Endothelial cell of umbilical vein (primary cell): ENCODE measurements at regions not wholly inside any gene's neighbourhood (a gene's known extent, or its start where the extent isn't known, plus 50 kb on each side); places are given as distances from the start of the nearest gene placed in this dataset.

Experiments
- BruUV-seq: library from RNA; stranded (reverse); fragments of 400-500 nt; replicated peaks from 2 replicates; lab custom pipeline; 2021; lab: Mats Ljungman, UMichigan
- CTCF ChIA-PET: fragments of 300-600, 350-600 bp; sonication (Branson Sonifier 250); formaldehyde crosslinking; loops from one replicate; lab custom pipeline; 2021; ENCODE audit warnings: antibody characterized with exemption, inconsistent platforms; lab: Charles Lee
- POLR2A ChIA-PET: fragments of 300-600, 350-600 bp; sonication (Branson Sonifier 250); formaldehyde crosslinking; loops from one replicate; lab custom pipeline; 2021; ENCODE audit warnings: antibody characterized with exemption, inconsistent platforms; lab: Charles Lee
- DNase-seq: peaks from one replicate; pipeline ENCODE4 v3.0.0-alpha.2; 2011; ENCODE audit warnings: low read depth, low spot score
- FAIRE-seq: peaks from 2 replicates; lab custom pipeline; 2011; peaks lifted over from hg19 to GRCh38; lab: Jason Lieb, UNC
- H2AFZ ChIP-seq: 2 replicates; pipeline ENCODE4 v1.6.0; 2012; ENCODE audit warnings: low read depth, low read length, control low read depth, inconsistent platforms
- H3K27ac ChIP-seq: 2 replicates; pipeline ENCODE4 v1.5.1; 2011; ENCODE audit warnings: low read depth, mild to moderate bottlenecking, control low read depth, low read length, moderate library complexity; ENCODE audit not compliant: insufficient read depth
- H3K27me3 ChIP-seq, 2 experiments: 2 replicates each; pipeline versions ENCODE4 v1.6.0 to v1.6.1; 2011; ENCODE audit warnings: low read length in 2 of 2, mixed read lengths in 1 of 2; ENCODE audit not compliant: control insufficient read depth in 2 of 2, insufficient read depth in 2 of 2
- H3K36me3 ChIP-seq, 2 experiments: 2 replicates in 1 of 2; 3 replicates in 1 of 2; pipeline ENCODE4 v1.5.1; 2011; ENCODE audit warnings: low read length in 2 of 2, mild to moderate bottlenecking in 1 of 2, moderate library complexity in 1 of 2; ENCODE audit not compliant: control insufficient read depth in 2 of 2, insufficient read depth in 2 of 2; ENCODE audit errors: extremely low read depth in 1 of 2
- H3K4me1 ChIP-seq: 3 replicates; pipeline ENCODE4 v1.5.1; 2011; ENCODE audit warnings: mild to moderate bottlenecking, low read length; ENCODE audit not compliant: control insufficient read depth, insufficient read depth; ENCODE audit errors: extremely low read depth
- H3K4me2 ChIP-seq: 2 replicates; pipeline ENCODE4 v1.6.1; 2011; ENCODE audit warnings: low read length, control low read depth, mixed read lengths; ENCODE audit not compliant: insufficient read depth
- H3K4me3 ChIP-seq, 3 experiments: fragments of 200-600 bp in 1 of 3; sonication (generic), shearing (Covaris generic) in 1 of 3; replicated peaks in 1 of 3; 2 replicates each; pipeline ENCODE4 v1.5.1; 2011 to 2016; ENCODE audit warnings: control low read depth in 3 of 3, low read length in 3 of 3, mild to moderate bottlenecking in 2 of 3, inconsistent platforms in 1 of 3, low read depth in 1 of 3, moderate library complexity in 1 of 3; ENCODE audit not compliant: insufficient read depth in 1 of 3
- H3K79me2 ChIP-seq: 2 replicates; pipeline ENCODE4 v1.6.0; 2012; ENCODE audit warnings: low read length, inconsistent platforms; ENCODE audit not compliant: control insufficient read depth, insufficient read depth
- H3K9ac ChIP-seq: replicated peaks from 2 replicates; pipeline ENCODE3; 2011; ENCODE audit warnings: low read length, control low read depth; ENCODE audit not compliant: insufficient read depth; ENCODE audit errors: extremely low read depth
- H3K9me1 ChIP-seq: replicated peaks from 3 replicates; pipeline ENCODE4 v1.6.0; 2011; ENCODE audit warnings: mild to moderate bottlenecking, low read length; ENCODE audit not compliant: control insufficient read depth, insufficient read depth; ENCODE audit errors: extremely low read depth
- H3K9me3 ChIP-seq: replicated peaks from 2 replicates; pipeline ENCODE4 v1.5.1; 2012; ENCODE audit warnings: low read length, inconsistent platforms; ENCODE audit not compliant: control insufficient read depth, insufficient read depth
- H4K20me1 ChIP-seq: replicated peaks from 2 replicates; pipeline ENCODE3; 2011; ENCODE audit warnings: mild to moderate bottlenecking, low read length; ENCODE audit not compliant: control insufficient read depth, insufficient read depth; ENCODE audit errors: extremely low read depth
- EZH2 ChIP-seq: IDR thresholded peaks from 2 replicates; pipeline ENCODE4 v1.6.1; 2012; ENCODE audit warnings: borderline replicate concordance, low read depth, mild to moderate bottlenecking, moderate library complexity, low read length, inconsistent platforms; ENCODE audit not compliant: severe bottlenecking
- FOS ChIP-seq: IDR thresholded peaks from 2 replicates; pipeline ENCODE4 v1.6.1; 2011; ENCODE audit warnings: mild to moderate bottlenecking, low read length, moderate library complexity, borderline replicate concordance; ENCODE audit not compliant: insufficient read depth
- GATA2 ChIP-seq: IDR thresholded peaks from 2 replicates; pipeline ENCODE4 v1.7.0; 2011; ENCODE audit warnings: low read depth, mild to moderate bottlenecking, moderate library complexity, mixed read lengths, low read length; ENCODE audit not compliant: insufficient read length, insufficient read depth
- JUN ChIP-seq: IDR thresholded peaks from 2 replicates; pipeline ENCODE4 v1.6.1; 2011; ENCODE audit warnings: borderline replicate concordance, low read depth; ENCODE audit not compliant: insufficient read length, insufficient read depth
- MYC ChIP-seq: IDR thresholded peaks from one replicate; pipeline ENCODE4 v1.6.1; 2011; ENCODE audit warnings: mild to moderate bottlenecking, low read depth, low read length
- POLR2A ChIP-seq: IDR thresholded peaks from 2 replicates; pipeline ENCODE4 v1.6.1; 2012; ENCODE audit warnings: low read depth, mild to moderate bottlenecking, control low read depth, low read length
- POLR2AphosphoS5 ChIP-seq: IDR thresholded peaks from 2 replicates; pipeline ENCODE4 v1.6.1; 2012; ENCODE audit warnings: low read depth, mild to moderate bottlenecking, control low read depth, low read length, moderate library complexity; ENCODE audit not compliant: insufficient read depth
- dilution Hi-C: fragments of 300-500 bp; cut with MboI; formaldehyde crosslinking; loops from one replicate; pipeline ENCODE4 v1.15.0; 2019; ENCODE audit warnings: low sequenced_read_pairs; ENCODE audit not compliant: extremely low pct_ligation_motif_present
- intact Hi-C: fragments of 100-400 bp; cut with micrococcal nuclease; formaldehyde crosslinking; loops from one replicate; pipeline ENCODE4 v1.10.0; 2022
- TF ChIP-seq, protein P1 (sequence below): IDR thresholded peaks from 2 replicates; pipeline ENCODE4 v1.6.1; 2011; ENCODE audit not compliant: insufficient read depth, insufficient read length
- TF ChIP-seq, protein P2 (sequence below), 2 donors: IDR thresholded peaks; 1 replicate in 1 of 2; 2 replicates in 1 of 2; pipeline ENCODE4 v1.5.1; 2011; ENCODE audit warnings: low read length in 2 of 2, mild to moderate bottlenecking in 2 of 2, moderate library complexity in 2 of 2, control low read depth in 1 of 2, inconsistent platforms in 1 of 2, low read depth in 1 of 2; ENCODE audit not compliant: insufficient read depth in 1 of 2; ENCODE audit errors: extremely low read depth in 1 of 2

DNA sequence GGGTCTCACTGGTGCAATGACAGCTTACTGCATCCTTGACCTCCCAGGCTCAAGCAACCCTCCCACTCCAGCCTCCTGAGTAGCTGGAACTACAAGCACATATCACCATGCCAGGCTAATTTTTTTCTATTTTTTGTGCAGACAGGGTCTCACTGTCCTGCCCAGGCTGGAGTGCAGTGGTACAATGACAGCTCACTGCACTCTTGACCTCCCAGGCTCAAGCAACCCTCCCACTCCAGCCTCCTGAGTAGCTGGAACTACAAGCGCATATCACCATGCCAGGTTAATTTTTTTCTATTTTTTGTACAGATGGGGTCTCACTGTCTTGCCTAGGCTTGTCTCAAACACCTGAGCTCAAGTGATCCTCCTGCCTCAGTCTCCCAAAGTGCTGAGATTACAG is 74.0 kb downstream of the GASK1B start:
- FAIRE-seq (no peak), DNase-seq (no peak)
- Histone ChIP-seq H4K20me1 (no peaks in the 10 kb centered on the region), H3K9me3 (no peaks in the 10 kb centered on the region), H3K79me2 (no peaks in the 10 kb centered on the region), H3K9ac (no peak overlapping the region), H3K4me2 (no peak overlapping the region), H3K27me3 (no peaks in the 10 kb centered on the region), H3K9me1 (no peaks in the 10 kb centered on the region), H2AFZ (no peak overlapping the region), H3K36me3 (no peaks in the 10 kb centered on the region), H3K27ac (no peak overlapping the region), H3K4me3 (no peak overlapping the region), H3K4me1 (peaks cover 14% of the 10 kb centered on the region)
- ChIA-PET CTCF (no interaction called here), POLR2A (no interaction called here)
- dilution Hi-C loops (no loop called here), intact Hi-C loops (loop anchor here (1.0 kb wide), 1 partner anchor 9 kb away; no protein-coding TSS in a partner anchor)
- TF ChIP-seq JUN (no peak), POLR2AphosphoS5 (no peak), EZH2 (no peak), MYC (no peak)
- TF ChIP-seq, protein P1, sequence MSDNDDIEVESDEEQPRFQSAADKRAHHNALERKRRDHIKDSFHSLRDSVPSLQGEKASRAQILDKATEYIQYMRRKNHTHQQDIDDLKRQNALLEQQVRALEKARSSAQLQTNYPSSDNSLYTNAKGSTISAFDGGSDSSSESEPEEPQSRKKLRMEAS = no peak
- no TSS peak for BruUV-seq

DNA sequence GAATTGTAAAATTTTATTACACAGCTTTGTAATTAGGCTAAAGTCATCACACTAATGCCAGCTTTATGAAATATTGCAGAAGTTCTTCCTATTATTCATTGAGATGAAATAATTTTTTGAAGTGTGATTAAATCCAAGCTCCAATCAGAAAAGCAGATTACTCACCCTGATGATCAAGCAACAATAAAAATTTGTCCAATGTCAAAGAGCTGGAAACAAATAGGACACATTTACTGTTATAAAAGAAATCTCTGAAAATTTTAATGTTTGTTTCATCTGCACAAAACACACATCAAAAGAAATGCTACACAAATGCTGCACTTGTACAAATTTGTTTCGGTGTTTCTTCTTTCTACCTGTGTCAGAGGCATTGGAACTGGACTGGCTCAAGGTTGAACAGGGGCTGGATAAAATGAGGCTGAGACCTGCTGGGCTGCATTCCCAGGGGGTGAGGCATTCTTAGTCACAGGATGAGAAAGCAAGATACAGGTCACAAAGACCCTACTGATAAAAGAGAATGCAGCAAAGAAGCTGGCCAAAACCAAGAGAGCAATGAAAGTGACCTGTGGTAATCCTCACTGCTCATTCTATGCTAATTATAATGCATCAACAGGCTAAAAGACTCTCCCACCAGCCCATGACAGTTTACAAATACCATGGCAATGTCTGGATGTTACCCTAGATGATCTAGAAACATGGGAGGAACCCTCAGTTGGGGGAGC is 78.3 kb downstream of the GASK1B start:
- no TSS peak for BruUV-seq
- H3K4me2 ChIP-seq = no peak overlapping the region
- ChIA-PET CTCF (interaction anchor here (1.2 to 1.7 kb wide), 3 partner anchors 9 to 61 kb away, joined by 3 to 4 read pairs (median 3); no protein-coding TSS in a partner anchor), POLR2A (interaction anchor here (0.6 kb wide), 1 partner anchor 22 kb away, joined by 10 read pairs; no protein-coding TSS in a partner anchor)
- H3K36me3 ChIP-seq = no peaks in the 10 kb centered on the region
- H3K9me1 ChIP-seq = no peaks in the 10 kb centered on the region
- H3K9ac ChIP-seq = no peak overlapping the region
- dilution Hi-C loops (no loop called here), intact Hi-C loops (no loop called here)
- DNase-seq (peak; percentile 70), FAIRE-seq (peak; percentile 72)
- H3K27me3 ChIP-seq = no peaks in the 10 kb centered on the region
- H3K27ac ChIP-seq = no peak overlapping the region
- no peak overlapping the region for H3K4me3 ChIP-seq
- no peaks in the 10 kb centered on the region for H3K79me2 ChIP-seq
- no peaks in the 10 kb centered on the region for H3K9me3 ChIP-seq
- H2AFZ ChIP-seq = no peak overlapping the region
- peak; percentile 87 for TF ChIP-seq FOS
- TF ChIP-seq GATA2 = peak; percentile 87
- no peak for TF ChIP-seq MYC
- TF ChIP-seq EZH2 = no peak
- TF ChIP-seq POLR2A = no peak
- TF ChIP-seq, protein P1 = no peak
- TF ChIP-seq, protein P2, sequence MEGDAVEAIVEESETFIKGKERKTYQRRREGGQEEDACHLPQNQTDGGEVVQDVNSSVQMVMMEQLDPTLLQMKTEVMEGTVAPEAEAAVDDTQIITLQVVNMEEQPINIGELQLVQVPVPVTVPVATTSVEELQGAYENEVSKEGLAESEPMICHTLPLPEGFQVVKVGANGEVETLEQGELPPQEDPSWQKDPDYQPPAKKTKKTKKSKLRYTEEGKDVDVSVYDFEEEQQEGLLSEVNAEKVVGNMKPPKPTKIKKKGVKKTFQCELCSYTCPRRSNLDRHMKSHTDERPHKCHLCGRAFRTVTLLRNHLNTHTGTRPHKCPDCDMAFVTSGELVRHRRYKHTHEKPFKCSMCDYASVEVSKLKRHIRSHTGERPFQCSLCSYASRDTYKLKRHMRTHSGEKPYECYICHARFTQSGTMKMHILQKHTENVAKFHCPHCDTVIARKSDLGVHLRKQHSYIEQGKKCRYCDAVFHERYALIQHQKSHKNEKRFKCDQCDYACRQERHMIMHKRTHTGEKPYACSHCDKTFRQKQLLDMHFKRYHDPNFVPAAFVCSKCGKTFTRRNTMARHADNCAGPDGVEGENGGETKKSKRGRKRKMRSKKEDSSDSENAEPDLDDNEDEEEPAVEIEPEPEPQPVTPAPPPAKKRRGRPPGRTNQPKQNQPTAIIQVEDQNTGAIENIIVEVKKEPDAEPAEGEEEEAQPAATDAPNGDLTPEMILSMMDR (IDR thresholded peaks at IDR 0.05; ENCODE audit: extremely low read depth in 1 of 2, insufficient read depth in 1 of 2, low read depth in 1 of 2, low read length in 2 of 2) = no peak
- peak; percentile 15 for TF ChIP-seq JUN
- TF ChIP-seq POLR2AphosphoS5 = peak; percentile 36
- H4K20me1 ChIP-seq = no peaks in the 10 kb centered on the region
- peaks cover 14% of the 10 kb centered on the region for H3K4me1 ChIP-seq
